ENCODE measurements at regions not wholly inside any gene's neighbourhood (a gene's known extent, or its start where the extent isn't known, plus 50 kb on each side); places are given as distances from the start of the nearest gene placed in this dataset.

- no peak for FAIRE-seq
- no peak overlapping the region for H3K9ac ChIP-seq (replicated peaks; ENCODE audit: extremely low read depth, insufficient read depth, low read length)
- CTCF ChIA-PET, result no interaction called here
These were observed 350.7 kb downstream of the LMO7 start for GRCh38 chr13:75986818-75987217.

More at GRCh38 chr13:75986818-75987217, 350.7 kb downstream of the LMO7 start:
- H3K79me2 ChIP-seq (ENCODE audit: control insufficient read depth, insufficient read depth, low read length), result no peaks in the 10 kb centered on the region
- no peaks in the 10 kb centered on the region for H3K4me1 ChIP-seq (ENCODE audit: control insufficient read depth, extremely low read depth, insufficient read depth, low read length)
- no peak for DNase-seq (ENCODE audit: low read depth, low spot score)
- H3K27me3 ChIP-seq (ENCODE audit: control insufficient read depth in 2 of 2, insufficient read depth in 2 of 2, low read length in 2 of 2), result no peaks in the 10 kb centered on the region
- no peaks in the 10 kb centered on the region for H4K20me1 ChIP-seq (replicated peaks; ENCODE audit: control insufficient read depth, extremely low read depth, insufficient read depth, low read length)
- no peaks in the 10 kb centered on the region for H3K9me3 ChIP-seq (replicated peaks; ENCODE audit: control insufficient read depth, insufficient read depth, low read length)
- no peak overlapping the region for H3K4me2 ChIP-seq (ENCODE audit: insufficient read depth, low read length)
- POLR2A ChIA-PET, result no interaction called here
- intact Hi-C loops (cut with micrococcal nuclease), result no loop called here
- TF ChIP-seq POLR2AphosphoS5 (IDR thresholded peaks at IDR 0.05; ENCODE audit: insufficient read depth, low read depth, low read length) (no peak), JUN (IDR thresholded peaks at IDR 0.05; ENCODE audit: borderline replicate concordance, insufficient read depth, insufficient read length, low read depth) (no peak), GATA2 (IDR thresholded peaks at IDR 0.05; ENCODE audit: insufficient read depth, insufficient read length, low read depth, low read length) (no peak), FOS (IDR thresholded peaks at IDR 0.05; ENCODE audit: borderline replicate concordance, insufficient read depth, low read length) (no peak), MYC (IDR thresholded peaks at IDR 0.05; ENCODE audit: low read depth, low read length) (no peak), CTCF (IDR thresholded peaks at IDR 0.05; ENCODE audit: extremely low read depth in 1 of 2, insufficient read depth in 1 of 2, low read depth in 1 of 2, low read length in 2 of 2) (no peak), EZH2 (IDR thresholded peaks at IDR 0.05; ENCODE audit: borderline replicate concordance, low read depth, low read length, severe bottlenecking) (no peak), POLR2A (IDR thresholded peaks at IDR 0.05; ENCODE audit: low read depth, low read length) (no peak)
- TF ChIP-seq, protein P1, sequence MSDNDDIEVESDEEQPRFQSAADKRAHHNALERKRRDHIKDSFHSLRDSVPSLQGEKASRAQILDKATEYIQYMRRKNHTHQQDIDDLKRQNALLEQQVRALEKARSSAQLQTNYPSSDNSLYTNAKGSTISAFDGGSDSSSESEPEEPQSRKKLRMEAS (IDR thresholded peaks at IDR 0.05; ENCODE audit: insufficient read depth, insufficient read length), result no peak
- H2AFZ ChIP-seq (ENCODE audit: low read depth, low read length), result no peak overlapping the region
- no peak overlapping the region for H3K27ac ChIP-seq (ENCODE audit: insufficient read depth, low read depth, low read length)
- no peak overlapping the region for H3K4me3 ChIP-seq (replicated peaks in 1 of 3; ENCODE audit: insufficient read depth in 1 of 3, low read depth in 1 of 3, low read length in 3 of 3)
- H3K36me3 ChIP-seq (ENCODE audit: control insufficient read depth in 2 of 2, extremely low read depth in 1 of 2, insufficient read depth in 2 of 2, low read length in 2 of 2), result no peaks in the 10 kb centered on the region
- no peaks in the 10 kb centered on the region for H3K9me1 ChIP-seq (replicated peaks; ENCODE audit: control insufficient read depth, extremely low read depth, insufficient read depth, low read length)
- no TSS peak for BruUV-seq (replicated peaks)
- dilution Hi-C loops (cut with MboI; ENCODE audit: extremely low pct_ligation_motif_present, low sequenced_read_pairs), result no loop called here

Measured in endothelial cell of umbilical vein (primary cell).